Kidney (tissue), 13 donors: ENCODE measurements at regions not wholly inside any gene's neighbourhood (a gene's known extent, or its start where the extent isn't known, plus 50 kb on each side); places are given as distances from the start of the nearest gene placed in this dataset.

Experiments
- DNase-seq, 5 donors: peaks; one replicate each; pipeline ENCODE4 v3.0.0-alpha.2; 2013 to 2020
- FAIRE-seq: peaks from 2 replicates; lab custom pipeline; 2012; peaks lifted over from hg19 to GRCh38; lab: Jason Lieb, UNC
- H3K27ac ChIP-seq, 2 donors: one replicate each; pipeline ENCODE4 v1.7.0; 2013; ENCODE audit warnings: low read depth in 2 of 2, low read length in 2 of 2, inconsistent platforms in 1 of 2
- H3K27me3 ChIP-seq: one replicate; pipeline ENCODE4 v1.7.1; 2013; ENCODE audit warnings: low read length, inconsistent platforms; ENCODE audit not compliant: control insufficient read depth, insufficient read depth
- H3K36me3 ChIP-seq, 3 donors: one replicate each; pipeline versions ENCODE4 v1.7.0 to v1.7.1; 2013; ENCODE audit warnings: low read length in 3 of 3, control low read depth in 1 of 3, inconsistent platforms in 1 of 3; ENCODE audit not compliant: insufficient read depth in 3 of 3, control insufficient read depth in 2 of 3
- H3K4me1 ChIP-seq, 3 donors: one replicate each; pipeline versions ENCODE4 v1.7.0 to v1.7.1; 2013; ENCODE audit warnings: low read length in 3 of 3, inconsistent platforms in 1 of 3, low read depth in 1 of 3; ENCODE audit not compliant: control insufficient read depth in 2 of 3, insufficient read depth in 2 of 3
- H3K4me3 ChIP-seq, 3 donors: one replicate each; pipeline versions ENCODE4 v1.7.0 to v1.8.1; 2013; ENCODE audit warnings: low read length in 3 of 3, control low read depth in 1 of 3, inconsistent platforms in 1 of 3
- H3K9ac ChIP-seq, 3 donors: one replicate each; pipeline versions ENCODE4 v1.7.0 to v1.7.1; 2013; ENCODE audit warnings: low read length in 3 of 3, control low read depth in 1 of 3, inconsistent platforms in 1 of 3
- H3K9me3 ChIP-seq, 3 donors: one replicate each; pipeline versions ENCODE4 v1.7.0 to v1.7.1; 2013; ENCODE audit warnings: low read length in 3 of 3, control low read depth in 1 of 3, inconsistent platforms in 1 of 3; ENCODE audit not compliant: control insufficient read depth in 2 of 3, insufficient read depth in 1 of 3
- CTCF ChIP-seq: IDR thresholded peaks from 3 replicates; pipeline ENCODE4 v1.5.1; 2012; ENCODE audit warnings: mild to moderate bottlenecking, moderate library complexity, borderline replicate concordance; ENCODE audit not compliant: insufficient read depth; ENCODE audit errors: extremely low read depth
- intact Hi-C: fragments of 100-400 bp; cut with DNase I; formaldehyde crosslinking; loops from one replicate; pipeline ENCODE4 v1.11.1; 2022
- donor health status: control.
- donor health status: control.
- donor health status: control.
- donor health status: control.
- donor health status: control.
- donor health status: DM: yes; HTN: yes; CAD: no.
- donor health status: Normal renal cell carcinoma (clear cell type).

- no peak overlapping the region for H3K27ac ChIP-seq
- H3K9ac ChIP-seq, result no peak overlapping the region
- no peak for TF ChIP-seq CTCF
- H3K4me3 ChIP-seq, result no peak overlapping the region
- DNase-seq (no peak), FAIRE-seq (no peak)
- H3K9me3 ChIP-seq, result no peaks in the 10 kb centered on the region
- intact Hi-C loops, result no loop called here
- no peaks in the 10 kb centered on the region for H3K27me3 ChIP-seq
- H3K36me3 ChIP-seq, result no peaks in the 10 kb centered on the region
- H3K4me1 ChIP-seq, result no peaks in the 10 kb centered on the region
These were observed 168.6 kb upstream of the IFNG-AS1 start for GRCh38 chr12:67820694-67821093.

DNA sequence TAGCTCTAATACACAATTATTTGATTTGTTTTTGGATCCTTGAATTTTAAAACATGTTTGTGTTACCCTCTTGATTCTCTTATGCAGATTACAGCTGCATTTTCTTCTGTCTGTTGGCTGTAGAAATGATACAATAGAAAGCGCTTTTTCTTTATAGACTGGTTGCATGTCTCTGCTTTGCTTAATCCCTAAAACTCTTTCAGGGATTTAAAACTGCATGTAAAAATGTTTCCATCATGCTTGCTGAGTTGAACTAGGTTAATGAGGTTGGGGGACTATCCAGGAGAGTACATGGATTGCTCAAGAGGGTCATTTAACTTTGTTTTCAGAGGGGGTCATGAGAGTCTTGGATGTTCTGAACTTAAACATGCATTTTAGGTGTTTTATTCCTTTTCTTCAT lies 166.4 kb upstream of the IFNG-AS1 start:
- FAIRE-seq (no peak), DNase-seq (no peak)
- no peak for TF ChIP-seq CTCF
- intact Hi-C loops, result no loop called here
- no peaks in the 10 kb centered on the region for H3K9me3 ChIP-seq
- no peaks in the 10 kb centered on the region for H3K27me3 ChIP-seq
- H3K36me3 ChIP-seq, result no peaks in the 10 kb centered on the region
- no peak overlapping the region for H3K9ac ChIP-seq
- no peaks in the 10 kb centered on the region for H3K4me1 ChIP-seq
- no peak overlapping the region for H3K27ac ChIP-seq
- no peak overlapping the region for H3K4me3 ChIP-seq

DNA sequence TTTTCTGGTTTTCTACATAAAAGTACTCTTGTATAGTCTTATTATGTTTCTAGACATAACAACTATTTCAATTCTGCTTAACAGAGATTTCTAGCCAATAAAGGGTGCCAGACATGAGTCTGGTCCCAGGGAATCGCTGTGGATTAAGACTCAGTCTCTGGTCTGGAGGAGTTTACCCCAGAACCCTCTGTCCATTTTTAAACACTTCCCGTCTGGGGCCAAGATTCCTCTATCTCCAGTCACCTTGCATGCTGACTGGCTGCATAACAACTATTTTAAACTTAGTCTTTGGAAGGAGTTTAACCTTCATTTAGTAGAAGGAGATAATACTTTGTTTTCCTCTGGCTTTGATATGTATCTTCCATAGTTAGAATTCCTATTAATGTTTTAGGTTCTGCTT lies 163.1 kb upstream of the IFNG-AS1 start:
- H3K9ac ChIP-seq, result no peak overlapping the region
- no peak overlapping the region for H3K27ac ChIP-seq
- H3K4me1 ChIP-seq, result no peaks in the 10 kb centered on the region

More for the DNA sequence above, 163.1 kb upstream of the IFNG-AS1 start:
- DNase-seq (no peak), FAIRE-seq (no peak)
- Histone ChIP-seq H3K27me3 (no peaks in the 10 kb centered on the region), H3K36me3 (no peaks in the 10 kb centered on the region), H3K4me3 (no peak overlapping the region), H3K9me3 (no peaks in the 10 kb centered on the region)
- intact Hi-C loops, result no loop called here
- TF ChIP-seq CTCF, result no peak
